ENCODE measurements at regions not wholly inside any gene's neighbourhood (a gene's known extent, or its start where the extent isn't known, plus 50 kb on each side); places are given as distances from the start of the nearest gene placed in this dataset.

DNA sequence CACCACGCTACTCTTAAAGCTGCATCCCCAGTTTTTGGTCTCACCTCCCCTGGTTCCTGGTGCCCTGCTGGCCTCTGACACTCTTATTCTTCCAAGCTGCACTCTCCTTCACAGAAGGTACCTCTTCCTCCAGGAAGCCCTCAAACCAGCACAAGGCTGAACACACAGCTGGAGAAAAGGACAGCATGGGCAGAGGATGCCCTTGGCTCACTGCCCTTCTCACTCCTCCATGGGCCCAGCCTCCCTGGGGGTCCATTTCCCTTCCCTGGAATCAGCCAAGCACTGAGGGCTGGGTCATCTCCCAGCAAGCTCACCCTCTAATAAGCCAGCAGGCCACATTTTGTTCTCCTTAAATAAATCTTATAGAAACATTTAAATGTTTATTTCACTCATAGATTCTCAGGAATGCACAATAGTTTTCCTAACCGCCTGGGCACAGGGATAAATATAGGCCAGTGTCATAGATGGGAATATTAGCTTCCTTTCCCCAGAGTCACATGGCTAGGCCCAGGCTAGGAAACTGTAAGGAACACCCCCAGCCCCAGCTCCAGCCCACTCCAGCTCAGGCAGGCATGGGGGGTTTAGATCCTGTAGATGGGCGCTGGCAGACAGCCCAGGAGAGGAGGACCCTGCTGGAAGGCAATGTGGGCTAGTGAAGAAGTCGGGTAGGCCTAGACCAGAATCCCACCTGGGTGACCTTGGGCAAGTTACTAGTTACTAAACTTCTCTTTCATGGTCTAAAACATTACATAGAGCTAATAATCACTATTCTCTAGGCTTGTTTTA, 51.5 kb downstream of the IRAG1 start:
- no peak overlapping the region for H3K4me3 ChIP-seq (ENCODE audit: low read depth, low read length)
- no peak for DNase-seq (ENCODE audit: low read depth)
- TF ChIP-seq, protein P1, sequence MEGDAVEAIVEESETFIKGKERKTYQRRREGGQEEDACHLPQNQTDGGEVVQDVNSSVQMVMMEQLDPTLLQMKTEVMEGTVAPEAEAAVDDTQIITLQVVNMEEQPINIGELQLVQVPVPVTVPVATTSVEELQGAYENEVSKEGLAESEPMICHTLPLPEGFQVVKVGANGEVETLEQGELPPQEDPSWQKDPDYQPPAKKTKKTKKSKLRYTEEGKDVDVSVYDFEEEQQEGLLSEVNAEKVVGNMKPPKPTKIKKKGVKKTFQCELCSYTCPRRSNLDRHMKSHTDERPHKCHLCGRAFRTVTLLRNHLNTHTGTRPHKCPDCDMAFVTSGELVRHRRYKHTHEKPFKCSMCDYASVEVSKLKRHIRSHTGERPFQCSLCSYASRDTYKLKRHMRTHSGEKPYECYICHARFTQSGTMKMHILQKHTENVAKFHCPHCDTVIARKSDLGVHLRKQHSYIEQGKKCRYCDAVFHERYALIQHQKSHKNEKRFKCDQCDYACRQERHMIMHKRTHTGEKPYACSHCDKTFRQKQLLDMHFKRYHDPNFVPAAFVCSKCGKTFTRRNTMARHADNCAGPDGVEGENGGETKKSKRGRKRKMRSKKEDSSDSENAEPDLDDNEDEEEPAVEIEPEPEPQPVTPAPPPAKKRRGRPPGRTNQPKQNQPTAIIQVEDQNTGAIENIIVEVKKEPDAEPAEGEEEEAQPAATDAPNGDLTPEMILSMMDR (IDR thresholded peaks at IDR 0.05; ENCODE audit: control insufficient read depth, extremely low read depth, insufficient read depth), result no peak

GRCh38 chr11:10641177-10641911, 52.2 kb downstream of the IRAG1 start:
- TF ChIP-seq, protein P1 (IDR thresholded peaks at IDR 0.05; ENCODE audit: control insufficient read depth, extremely low read depth, insufficient read depth), result no peak
- no peak for DNase-seq (ENCODE audit: low read depth)
- H3K4me3 ChIP-seq (ENCODE audit: low read depth, low read length), result no peak overlapping the region

- TF ChIP-seq, protein P1 (IDR thresholded peaks at IDR 0.05; ENCODE audit: control insufficient read depth, extremely low read depth, insufficient read depth), result no peak
- H3K4me3 ChIP-seq (ENCODE audit: low read depth, low read length), result no peak overlapping the region
- no peak for DNase-seq (ENCODE audit: low read depth)
Measured at GRCh38 chr11:10640308-10640707, 53.2 kb downstream of the IRAG1 start.

- H3K4me3 ChIP-seq (ENCODE audit: low read depth, low read length), result no peak overlapping the region
- TF ChIP-seq, protein P1 (IDR thresholded peaks at IDR 0.05; ENCODE audit: control insufficient read depth, extremely low read depth, insufficient read depth), result no peak
- no peak for DNase-seq (ENCODE audit: low read depth)
Measured at GRCh38 chr11:10639350-10639749, 54.2 kb downstream of the IRAG1 start.

- no peak overlapping the region for H3K4me3 ChIP-seq (ENCODE audit: low read depth, low read length)
- no peak for DNase-seq (ENCODE audit: low read depth)
- TF ChIP-seq, protein P1 (IDR thresholded peaks at IDR 0.05; ENCODE audit: control insufficient read depth, extremely low read depth, insufficient read depth), result no peak
Measured at GRCh38 chr11:10638316-10638925, 55.1 kb downstream of the IRAG1 start.

DNA sequence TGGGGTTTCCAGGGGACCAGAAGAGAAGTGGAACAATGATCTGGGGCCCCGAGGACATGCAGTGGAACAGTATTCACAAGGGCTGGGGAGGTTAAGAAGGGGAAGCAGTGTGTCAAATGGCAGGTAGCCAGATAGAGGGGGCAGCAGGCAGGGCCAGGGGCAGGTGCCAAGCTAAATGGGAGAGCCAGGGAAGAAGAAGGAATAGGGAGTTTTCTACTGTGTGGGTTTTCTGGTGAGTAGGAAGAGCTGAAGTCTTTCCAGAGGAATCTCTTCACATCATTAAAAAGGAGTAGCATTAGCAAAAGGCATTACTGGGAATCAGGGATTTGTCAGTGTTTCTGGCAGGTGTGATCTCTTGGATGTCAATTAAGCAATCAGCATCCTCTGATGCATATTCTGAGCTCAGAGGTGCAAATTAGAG, 55.8 kb downstream of the IRAG1 start:
- DNase-seq (ENCODE audit: low read depth), result no peak
- H3K4me3 ChIP-seq (ENCODE audit: low read depth, low read length), result no peak overlapping the region
- TF ChIP-seq, protein P1 (IDR thresholded peaks at IDR 0.05; ENCODE audit: control insufficient read depth, extremely low read depth, insufficient read depth), result no peak
